Liver (tissue), 8 donors: ENCODE measurements at regions not wholly inside any gene's neighbourhood (a gene's known extent, or its start where the extent isn't known, plus 50 kb on each side); places are given as distances from the start of the nearest gene placed in this dataset.

Experiments
- DNase-seq: peaks from one replicate; pipeline ENCODE4 v3.0.0-alpha.2; 2017; ENCODE audit warnings: low spot score
- H3K27ac ChIP-seq, 2 donors: one replicate each; pipeline ENCODE4 v1.7.0; 2013; ENCODE audit warnings: inconsistent platforms in 2 of 2, low read length in 2 of 2, control low read depth in 1 of 2, low read depth in 1 of 2, mild to moderate bottlenecking in 1 of 2
- H3K27me3 ChIP-seq, 4 donors: one replicate each; pipeline versions ENCODE4 v1.6.1 to v1.7.0; 2013; ENCODE audit warnings: low read length in 3 of 4, inconsistent platforms in 1 of 4, mild to moderate bottlenecking in 1 of 4, moderate library complexity in 1 of 4; ENCODE audit not compliant: control insufficient read depth in 4 of 4, insufficient read depth in 4 of 4
- H3K36me3 ChIP-seq, 4 donors: one replicate each; pipeline versions ENCODE4 v1.6.1 to v1.7.0; 2013; ENCODE audit warnings: low read length in 3 of 4, mild to moderate bottlenecking in 3 of 4, low read depth in 1 of 4, moderate library complexity in 1 of 4; ENCODE audit not compliant: control insufficient read depth in 4 of 4, insufficient read depth in 3 of 4
- H3K4me1 ChIP-seq, 4 donors: one replicate each; pipeline versions ENCODE4 v1.6.1 to v1.7.0; 2013; ENCODE audit warnings: low read length in 3 of 4, mild to moderate bottlenecking in 3 of 4, moderate library complexity in 1 of 4; ENCODE audit not compliant: control insufficient read depth in 4 of 4, insufficient read depth in 4 of 4
- H3K4me3 ChIP-seq, 3 donors: one replicate each; pipeline versions ENCODE4 v1.6.1 to v1.7.0; 2013; ENCODE audit warnings: low read length in 3 of 3, control low read depth in 1 of 3, low read depth in 1 of 3, mild to moderate bottlenecking in 1 of 3
- H3K9ac ChIP-seq, 2 donors: one replicate each; pipeline ENCODE4 v1.7.0; 2013; ENCODE audit warnings: low read length in 2 of 2, mild to moderate bottlenecking in 2 of 2, moderate library complexity in 2 of 2, control low read depth in 1 of 2, low read depth in 1 of 2
- H3K9me3 ChIP-seq, 4 donors: one replicate each; pipeline versions ENCODE4 v1.6.1 to v1.7.0; 2013; ENCODE audit warnings: low read length in 3 of 4; ENCODE audit not compliant: control insufficient read depth in 4 of 4
- ATF3 ChIP-seq: IDR thresholded peaks from 2 replicates; pipeline ENCODE4 v1.6.1; 2016; ENCODE audit warnings: antibody characterized with exemption
- CTCF ChIP-seq: fragments of 150-350 bp; IDR thresholded peaks from 2 replicates; pipeline ENCODE4 v1.5.1; 2017; ENCODE audit warnings: improper control_type of control experiment, low read depth, low read length; ENCODE audit not compliant: missing input control
- EGR1 ChIP-seq, 2 donors: IDR thresholded peaks; 2 replicates each; pipeline ENCODE4 v1.6.1; 2016 to 2018; ENCODE audit warnings: antibody characterized with exemption in 2 of 2, low read depth in 2 of 2
- FOXA1 ChIP-seq: IDR thresholded peaks from 2 replicates; pipeline ENCODE4 v1.6.1; 2016; ENCODE audit warnings: antibody characterized with exemption
- FOXA2 ChIP-seq: IDR thresholded peaks from 2 replicates; pipeline ENCODE4 v1.6.1; 2016; ENCODE audit warnings: antibody characterized with exemption
- GABPA ChIP-seq, 2 donors: IDR thresholded peaks in 1 of 2; conservative IDR thresholded peaks in 1 of 2; 2 replicates each; pipeline ENCODE4 v1.6.1; 2016; ENCODE audit warnings: antibody characterized with exemption in 2 of 2, mild to moderate bottlenecking in 1 of 2, moderate library complexity in 1 of 2
- HNF4A ChIP-seq, 2 donors: conservative IDR thresholded peaks; 2 replicates each; pipeline ENCODE4 v1.6.1; 2016; ENCODE audit warnings: antibody characterized with exemption in 2 of 2, mild to moderate bottlenecking in 2 of 2
- HNF4G ChIP-seq: IDR thresholded peaks from 2 replicates; pipeline ENCODE4 v1.6.1; 2016; ENCODE audit warnings: antibody characterized with exemption
- JUND ChIP-seq, 2 donors: IDR thresholded peaks; 2 replicates each; pipeline ENCODE4 v1.6.1; 2016; ENCODE audit warnings: antibody characterized with exemption in 2 of 2
- MAX ChIP-seq: IDR thresholded peaks from 2 replicates; pipeline ENCODE4 v1.6.1; 2016; ENCODE audit warnings: antibody characterized with exemption
- NR2F2 ChIP-seq: IDR thresholded peaks from 2 replicates; pipeline ENCODE4 v1.6.1; 2016; ENCODE audit warnings: antibody characterized with exemption
- RAD21 ChIP-seq, 2 donors: IDR thresholded peaks; 2 replicates each; pipeline ENCODE4 v1.6.1; 2016; ENCODE audit warnings: antibody characterized with exemption in 2 of 2, mild to moderate bottlenecking in 2 of 2
- REST ChIP-seq: IDR thresholded peaks from 2 replicates; pipeline ENCODE4 v1.6.1; 2016; ENCODE audit warnings: antibody characterized with exemption, mild to moderate bottlenecking
- RXRA ChIP-seq, 2 donors: IDR thresholded peaks; 2 replicates each; pipeline ENCODE4 v1.6.1; 2017 to 2018; ENCODE audit warnings: antibody characterized with exemption in 2 of 2, mild to moderate bottlenecking in 1 of 2
- SP1 ChIP-seq: IDR thresholded peaks from 2 replicates; pipeline ENCODE4 v1.6.1; 2018; ENCODE audit warnings: antibody characterized with exemption, mild to moderate bottlenecking
- TAF1 ChIP-seq: conservative IDR thresholded peaks from 2 replicates; pipeline ENCODE4 v1.6.1; 2016; ENCODE audit warnings: antibody characterized with exemption, mild to moderate bottlenecking
- YY1 ChIP-seq: IDR thresholded peaks from 2 replicates; pipeline ENCODE4 v1.6.1; 2016; ENCODE audit warnings: antibody characterized with exemption, mild to moderate bottlenecking
- ZBTB33 ChIP-seq: IDR thresholded peaks from 2 replicates; pipeline ENCODE4 v1.6.1; 2016; ENCODE audit warnings: antibody characterized with exemption
- WGBS: extraction: QIAGEN DNeasy Blood & Tissue Kit; methylation state at CpG from one replicate; pipeline ENCODE4 v1.1.7; 2013; 5-methylcytosine and 5-hydroxymethylcytosine counted together
- donor health status: healthy.
- donor health status: healthy.
- donor health status: healthy.
- donor health status: healthy.
- donor health status: healthy.

- TF ChIP-seq GABPA (IDR thresholded peaks at IDR 0.05 in 1 of 2, conservative IDR thresholded peaks at IDR 0.05 in 1 of 2) (no peak), RXRA (IDR thresholded peaks at IDR 0.05) (no peak), CTCF (no peak), FOXA1 (no peak), TAF1 (no peak), RAD21 (IDR thresholded peaks at IDR 0.05) (no peak), MAX (no peak), JUND (IDR thresholded peaks at IDR 0.05) (no peak), YY1 (no peak), FOXA2 (no peak), SP1 (no peak), HNF4A (conservative IDR thresholded peaks at IDR 0.05) (no peak), REST (no peak), EGR1 (IDR thresholded peaks at IDR 0.05; ENCODE audit: low read depth in 2 of 2) (no peak), NR2F2 (no peak)
- Histone ChIP-seq H3K9me3 (peaks cover 5 to 9% (median 8%) of the 10 kb centered on the region in 4 donors), H3K27ac (no peak overlapping the region), H3K36me3 (no peaks in the 10 kb centered on the region), H3K9ac (no peak overlapping the region), H3K27me3 (no peaks in the 10 kb centered on the region), H3K4me1 (no peaks in the 10 kb centered on the region), H3K4me3 (no peak overlapping the region)
- 86% methylated on average over 9 of the region's 9 CpGs for WGBS
- DNase-seq = no peak
These were observed 75.3 kb upstream of the CACNA1A start for GRCh38 chr19:13581576-13581975.

GRCh38 chr19:13579388-13580060 lies 73.2 kb upstream of the CACNA1A start:
- no peaks in the 10 kb centered on the region for H3K27me3 ChIP-seq
- H3K4me1 ChIP-seq = no peaks in the 10 kb centered on the region
- H3K9ac ChIP-seq = no peak overlapping the region
- no peak overlapping the region for H3K4me3 ChIP-seq
- WGBS = 61% methylated on average over 7 of the region's 7 CpGs
- H3K9me3 ChIP-seq = peaks cover 9 to 13% (median 11%) of the 10 kb centered on the region in 4 donors
- no peak overlapping the region for H3K27ac ChIP-seq
- no peak for DNase-seq
- no peaks in the 10 kb centered on the region for H3K36me3 ChIP-seq
- TF ChIP-seq HNF4G (no peak), ZBTB33 (no peak), RXRA (IDR thresholded peaks at IDR 0.05) (no peak), JUND (IDR thresholded peaks at IDR 0.05) (no peak), YY1 (no peak), TAF1 (no peak), REST (no peak), EGR1 (IDR thresholded peaks at IDR 0.05; ENCODE audit: low read depth in 2 of 2) (no peak), ATF3 (no peak), NR2F2 (no peak), GABPA (IDR thresholded peaks at IDR 0.05 in 1 of 2, conservative IDR thresholded peaks at IDR 0.05 in 1 of 2) (no peak), MAX (no peak), FOXA1 (no peak), RAD21 (IDR thresholded peaks at IDR 0.05) (no peak)
